ENCODE measurements at regions not wholly inside any gene's neighbourhood (a gene's known extent, or its start where the extent isn't known, plus 50 kb on each side); places are given as distances from the start of the nearest gene placed in this dataset.

DNA sequence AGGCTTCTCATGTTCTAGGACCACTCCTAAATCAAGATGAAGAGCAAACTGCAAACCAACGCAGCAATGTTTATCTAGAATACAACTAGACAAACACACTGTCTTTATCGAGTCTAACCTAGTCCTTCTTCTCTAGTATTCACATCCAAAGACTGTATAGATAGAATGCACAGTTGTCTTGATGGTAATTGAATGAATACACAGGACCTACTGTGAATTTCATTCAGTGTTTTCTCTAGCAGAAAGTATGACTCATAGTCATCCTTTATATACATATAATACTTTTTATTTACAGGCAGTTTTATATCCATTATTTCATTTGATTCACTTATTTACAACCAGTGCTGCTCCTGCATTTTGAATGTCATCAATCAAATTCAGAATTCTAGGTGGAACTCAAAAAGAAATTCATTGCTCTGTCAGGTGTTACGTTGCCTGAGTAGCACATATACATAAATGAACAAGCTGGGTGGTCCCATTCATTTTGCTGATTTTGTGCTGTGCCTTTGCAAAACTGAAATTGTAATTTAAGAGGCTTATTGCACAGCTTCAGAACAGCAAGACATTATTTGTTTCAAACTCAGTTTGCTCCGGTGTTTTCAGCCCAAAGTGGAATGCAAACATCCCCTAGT, 374.8 kb downstream of the EPHA4 start:
- Histone ChIP-seq H3K27ac (ENCODE audit: low read depth, low read length) (no peak overlapping the region), H3K36me3 (ENCODE audit: insufficient read depth, low read length) (no peaks in the 10 kb centered on the region), H3K27me3 (ENCODE audit: insufficient read depth, low read length) (no peaks in the 10 kb centered on the region), H4K20me1 (ENCODE audit: insufficient read depth, low read length) (no peaks in the 10 kb centered on the region), H3K9me3 (ENCODE audit: low read depth, low read length) (no peaks in the 10 kb centered on the region), H3K79me2 (ENCODE audit: insufficient read depth, low read length) (no peaks in the 10 kb centered on the region), H3K4me3 (ENCODE audit: insufficient read depth, low read length) (no peak overlapping the region), H3K4me2 (ENCODE audit: insufficient read depth, low read length) (no peak overlapping the region), H3K4me1 (ENCODE audit: insufficient read depth, low read length) (no peaks in the 10 kb centered on the region), H2AFZ (ENCODE audit: low read length) (no peak overlapping the region)
- TF ChIP-seq, protein P1, sequence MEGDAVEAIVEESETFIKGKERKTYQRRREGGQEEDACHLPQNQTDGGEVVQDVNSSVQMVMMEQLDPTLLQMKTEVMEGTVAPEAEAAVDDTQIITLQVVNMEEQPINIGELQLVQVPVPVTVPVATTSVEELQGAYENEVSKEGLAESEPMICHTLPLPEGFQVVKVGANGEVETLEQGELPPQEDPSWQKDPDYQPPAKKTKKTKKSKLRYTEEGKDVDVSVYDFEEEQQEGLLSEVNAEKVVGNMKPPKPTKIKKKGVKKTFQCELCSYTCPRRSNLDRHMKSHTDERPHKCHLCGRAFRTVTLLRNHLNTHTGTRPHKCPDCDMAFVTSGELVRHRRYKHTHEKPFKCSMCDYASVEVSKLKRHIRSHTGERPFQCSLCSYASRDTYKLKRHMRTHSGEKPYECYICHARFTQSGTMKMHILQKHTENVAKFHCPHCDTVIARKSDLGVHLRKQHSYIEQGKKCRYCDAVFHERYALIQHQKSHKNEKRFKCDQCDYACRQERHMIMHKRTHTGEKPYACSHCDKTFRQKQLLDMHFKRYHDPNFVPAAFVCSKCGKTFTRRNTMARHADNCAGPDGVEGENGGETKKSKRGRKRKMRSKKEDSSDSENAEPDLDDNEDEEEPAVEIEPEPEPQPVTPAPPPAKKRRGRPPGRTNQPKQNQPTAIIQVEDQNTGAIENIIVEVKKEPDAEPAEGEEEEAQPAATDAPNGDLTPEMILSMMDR (IDR thresholded peaks at IDR 0.05; ENCODE audit: extremely low read depth, low read depth, low read length): no peak
- DNase-seq (ENCODE audit: insufficient read length, low spot score, missing footprints): no peak

DNA sequence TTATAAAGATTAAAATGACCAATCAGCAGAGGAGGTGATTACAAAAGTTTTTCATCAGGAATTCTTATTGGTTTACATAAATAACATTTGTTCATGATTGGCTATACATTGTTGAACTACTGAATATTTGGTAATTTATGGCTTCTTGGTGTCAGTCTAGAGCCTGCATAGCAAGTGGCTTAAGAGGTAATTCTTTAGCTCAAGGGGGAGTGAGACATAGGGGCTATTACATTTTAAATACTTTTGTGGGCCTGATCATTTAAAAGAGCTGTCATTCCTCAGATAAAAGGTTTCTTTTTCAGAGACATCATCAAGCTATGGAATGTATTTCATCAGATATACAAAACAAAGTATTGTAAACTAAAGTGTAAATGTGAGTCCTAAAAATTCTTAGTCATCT, 373.8 kb downstream of the EPHA4 start:
- H3K9me3 ChIP-seq (ENCODE audit: low read depth, low read length): no peaks in the 10 kb centered on the region
- H3K4me3 ChIP-seq (ENCODE audit: insufficient read depth, low read length): no peak overlapping the region
- TF ChIP-seq, protein P1 (IDR thresholded peaks at IDR 0.05; ENCODE audit: extremely low read depth, low read depth, low read length): no peak
- H4K20me1 ChIP-seq (ENCODE audit: insufficient read depth, low read length): no peaks in the 10 kb centered on the region
- no peaks in the 10 kb centered on the region for H3K27me3 ChIP-seq (ENCODE audit: insufficient read depth, low read length)
- no peak overlapping the region for H3K4me2 ChIP-seq (ENCODE audit: insufficient read depth, low read length)
- no peaks in the 10 kb centered on the region for H3K79me2 ChIP-seq (ENCODE audit: insufficient read depth, low read length)
- H3K36me3 ChIP-seq (ENCODE audit: insufficient read depth, low read length): no peaks in the 10 kb centered on the region
- H3K27ac ChIP-seq (ENCODE audit: low read depth, low read length): no peak overlapping the region
- no peaks in the 10 kb centered on the region for H3K4me1 ChIP-seq (ENCODE audit: insufficient read depth, low read length)
- no peak for DNase-seq (ENCODE audit: insufficient read length, low spot score, missing footprints)
- H2AFZ ChIP-seq (ENCODE audit: low read length): no peak overlapping the region

DNA sequence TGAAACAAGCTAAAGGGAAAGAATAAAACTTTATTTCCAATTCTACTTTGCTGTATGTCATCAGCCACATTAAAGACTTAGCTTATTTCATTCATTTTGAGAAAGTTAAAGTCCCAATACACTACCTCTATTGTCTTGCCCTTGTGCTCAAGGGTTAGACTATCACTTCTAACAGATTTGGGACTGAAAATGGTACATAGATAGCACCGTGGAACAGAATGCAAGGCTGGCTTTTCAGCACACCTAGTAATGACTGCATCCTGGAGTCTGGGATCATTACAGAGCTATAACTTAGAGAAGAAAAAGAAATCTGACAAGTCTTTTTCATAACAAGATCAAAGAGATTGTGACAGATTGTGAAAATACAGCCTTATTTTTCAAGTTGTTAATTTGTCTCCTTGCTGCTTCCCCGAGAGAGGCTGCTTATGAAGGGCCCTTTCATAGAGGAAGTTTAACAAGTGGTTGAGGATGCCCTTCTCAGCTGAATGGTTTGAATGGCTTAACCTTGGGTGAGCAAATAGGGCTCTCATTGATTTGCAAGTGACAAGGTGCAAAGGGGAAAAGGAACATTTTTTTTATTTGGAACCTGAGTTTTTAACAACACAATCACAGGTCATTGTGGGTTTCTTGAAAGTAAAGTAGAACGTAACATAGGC, 371.8 kb downstream of the EPHA4 start:
- Histone ChIP-seq H3K4me1 (ENCODE audit: insufficient read depth, low read length) (no peaks in the 10 kb centered on the region), H4K20me1 (ENCODE audit: insufficient read depth, low read length) (no peaks in the 10 kb centered on the region), H3K27me3 (ENCODE audit: insufficient read depth, low read length) (no peaks in the 10 kb centered on the region), H3K4me2 (ENCODE audit: insufficient read depth, low read length) (no peak overlapping the region), H3K36me3 (ENCODE audit: insufficient read depth, low read length) (no peaks in the 10 kb centered on the region), H2AFZ (ENCODE audit: low read length) (no peak overlapping the region), H3K79me2 (ENCODE audit: insufficient read depth, low read length) (no peaks in the 10 kb centered on the region), H3K9me3 (ENCODE audit: low read depth, low read length) (no peaks in the 10 kb centered on the region), H3K27ac (ENCODE audit: low read depth, low read length) (no peak overlapping the region), H3K4me3 (ENCODE audit: insufficient read depth, low read length) (no peak overlapping the region)
- DNase-seq (ENCODE audit: insufficient read length, low spot score, missing footprints): no peak
- TF ChIP-seq, protein P1 (IDR thresholded peaks at IDR 0.05; ENCODE audit: extremely low read depth, low read depth, low read length): no peak

DNA sequence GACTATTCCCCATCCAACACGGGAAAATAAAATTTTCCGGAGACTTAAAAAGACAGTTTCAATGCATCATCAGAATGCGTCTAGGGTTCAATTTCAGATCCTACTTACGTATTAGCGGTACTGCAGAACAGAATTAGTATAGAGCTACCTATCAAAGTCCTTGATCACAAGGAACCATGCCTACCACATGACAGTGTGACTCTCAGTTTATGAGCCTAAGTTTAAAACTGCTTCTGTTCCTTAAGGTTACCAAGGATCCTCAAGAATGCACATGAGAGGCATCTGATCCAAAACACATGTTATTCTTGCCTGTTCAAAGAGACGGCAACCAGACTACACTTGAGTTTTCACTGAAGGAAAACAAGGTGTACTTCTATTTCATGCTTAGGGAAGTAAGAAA, 369.7 kb downstream of the EPHA4 start:
- H3K4me1 ChIP-seq (ENCODE audit: insufficient read depth, low read length): no peaks in the 10 kb centered on the region

More for the DNA sequence above, 369.7 kb downstream of the EPHA4 start:
- no peaks in the 10 kb centered on the region for H4K20me1 ChIP-seq (ENCODE audit: insufficient read depth, low read length)
- no peak for DNase-seq (ENCODE audit: insufficient read length, low spot score, missing footprints)
- H3K36me3 ChIP-seq (ENCODE audit: insufficient read depth, low read length): no peaks in the 10 kb centered on the region
- TF ChIP-seq, protein P1 (IDR thresholded peaks at IDR 0.05; ENCODE audit: extremely low read depth, low read depth, low read length): no peak
- no peak overlapping the region for H3K27ac ChIP-seq (ENCODE audit: low read depth, low read length)
- H3K79me2 ChIP-seq (ENCODE audit: insufficient read depth, low read length): no peaks in the 10 kb centered on the region
- H3K9me3 ChIP-seq (ENCODE audit: low read depth, low read length): no peaks in the 10 kb centered on the region
- no peaks in the 10 kb centered on the region for H3K27me3 ChIP-seq (ENCODE audit: insufficient read depth, low read length)
- H2AFZ ChIP-seq (ENCODE audit: low read length): no peak overlapping the region
- no peak overlapping the region for H3K4me2 ChIP-seq (ENCODE audit: insufficient read depth, low read length)
- H3K4me3 ChIP-seq (ENCODE audit: insufficient read depth, low read length): no peak overlapping the region
